Keratinocyte (primary cell): ENCODE measurements at regions not wholly inside any gene's neighbourhood (a gene's known extent, or its start where the extent isn't known, plus 50 kb on each side); places are given as distances from the start of the nearest gene placed in this dataset.

ENCODE experiments used
- CTCF ChIP-seq, 3 experiments: IDR thresholded peaks in 1 of 3; conservative IDR thresholded peaks in 1 of 3; optimal IDR thresholded peaks in 1 of 3; 2 replicates in 2 of 3; 3 replicates in 1 of 3; pipeline versions ENCODE3 to v1.5.1; 2011; ENCODE audit warnings: low read length in 3 of 3, mild to moderate bottlenecking in 3 of 3, moderate library complexity in 2 of 3, control low read depth in 1 of 3, inconsistent platforms in 1 of 3; ENCODE audit not compliant: insufficient read depth in 2 of 3; ENCODE audit errors: extremely low read depth in 1 of 3
- EZH2 ChIP-seq: IDR thresholded peaks from one replicate; pipeline ENCODE4 v1.6.1; 2012; ENCODE audit warnings: inconsistent platforms, mild to moderate bottlenecking, low read length, moderate library complexity

GRCh38 chr7:41436139-41436538 is 266.8 kb downstream of the INHBA start:
- no peak for TF ChIP-seq CTCF (optimal IDR thresholded peaks at IDR 0.05 in 1 of 3, IDR thresholded peaks at IDR 0.05 in 1 of 3, conservative IDR thresholded peaks at IDR 0.05 in 1 of 3; ENCODE audit: extremely low read depth in 1 of 3, insufficient read depth in 2 of 3, low read length in 3 of 3)
- no peak for TF ChIP-seq EZH2
